ENCODE measurements at regions not wholly inside any gene's neighbourhood (a gene's known extent, or its start where the extent isn't known, plus 50 kb on each side); places are given as distances from the start of the nearest gene placed in this dataset.

DNA sequence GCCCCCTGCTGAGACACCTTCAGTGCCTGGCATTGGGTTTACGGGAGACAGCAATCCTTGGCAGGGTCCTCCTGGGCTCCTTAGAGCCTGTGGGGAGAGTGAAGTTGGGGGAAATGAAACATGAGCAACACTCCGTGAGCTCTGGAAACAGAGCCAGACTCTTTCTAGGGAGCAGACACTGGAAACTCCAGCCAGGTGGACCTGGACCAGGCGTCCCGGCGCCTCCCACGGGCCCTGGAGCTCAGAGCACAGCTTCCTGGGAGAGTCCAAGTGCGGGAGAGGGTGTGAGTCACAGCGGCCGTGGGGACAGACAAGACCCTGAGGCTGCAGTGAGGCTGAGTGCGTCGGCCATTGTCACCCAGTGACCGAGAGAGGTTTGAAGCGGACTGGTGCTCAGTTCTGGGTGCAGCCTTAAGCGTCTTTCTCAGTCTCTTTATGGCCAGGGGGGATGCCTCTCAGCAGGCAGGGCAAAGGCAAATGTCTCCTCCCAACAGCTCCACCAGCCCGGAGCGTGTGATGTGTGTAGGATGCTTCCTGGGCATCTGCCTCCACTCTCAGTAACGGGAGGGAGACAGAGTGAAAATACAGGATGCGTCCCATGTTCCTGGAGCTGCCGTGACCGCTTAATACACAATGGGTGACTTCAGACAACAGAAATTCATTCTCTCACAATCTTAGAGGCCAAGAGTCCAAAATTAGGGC lies 399.2 kb downstream of the SHANK2 start:
- Histone ChIP-seq H3K36me3 (ENCODE audit: control insufficient read depth in 4 of 4, insufficient read depth in 4 of 4, low read length in 3 of 4) (no peaks in the 10 kb centered on the region), H3K27me3 (replicated peaks in 2 of 5; ENCODE audit: control insufficient read depth in 4 of 5, insufficient read depth in 5 of 5, low read length in 4 of 5) (peaks cover 0 to 4% (median 0%) of the 10 kb centered on the region in 5 experiments), H3K27ac (ENCODE audit: insufficient read depth in 1 of 2, low read depth in 1 of 2, low read length in 2 of 2, poor library complexity in 1 of 2, severe bottlenecking in 2 of 2) (no peak overlapping the region), H3K9me3 (ENCODE audit: control extremely low read depth in 1 of 5, control insufficient read depth in 4 of 5, insufficient read depth in 2 of 5, low read depth in 1 of 5, low read length in 4 of 5) (peaks cover 0 to 8% (median 0%) of the 10 kb centered on the region in 5 experiments), H3K4me1 (ENCODE audit: control extremely low read depth in 1 of 4, control insufficient read depth in 4 of 4, insufficient read depth in 4 of 4, low read length in 3 of 4) (peaks cover 0 to 2% (median 0%) of the 10 kb centered on the region in 4 experiments), H3K4me3 (ENCODE audit: control insufficient read depth in 1 of 7, extremely low read depth in 1 of 7, insufficient read depth in 4 of 7, low read depth in 2 of 7, low read length in 6 of 7) (no peak overlapping the region)
- 92% methylated on average over 17 of the region's 20 CpGs for WGBS (ENCODE audit: insufficient coverage)
- DNase-seq: no peak
- ChIA-PET CTCF (no interaction called here), POLR2A (no interaction called here)

DNA sequence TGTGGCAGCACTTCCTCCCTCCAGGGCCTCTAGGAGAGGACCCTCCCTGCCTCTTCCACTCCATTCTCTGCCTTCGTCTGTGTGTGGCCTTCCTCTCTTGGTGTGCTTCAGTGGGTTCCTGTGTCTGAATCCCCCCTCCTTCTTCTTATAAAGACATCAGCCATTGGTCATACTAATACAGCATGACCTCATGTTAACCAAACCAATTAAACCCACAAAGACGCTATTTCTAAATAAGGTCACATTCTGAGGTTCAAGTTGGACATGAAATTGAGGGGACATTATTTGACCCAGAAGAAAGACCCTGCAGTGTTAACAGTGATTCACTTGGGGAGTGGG lies 398.6 kb downstream of the SHANK2 start:
- peaks cover 0 to 2% (median 0%) of the 10 kb centered on the region in 4 experiments for H3K4me1 ChIP-seq (ENCODE audit: control extremely low read depth in 1 of 4, control insufficient read depth in 4 of 4, insufficient read depth in 4 of 4, low read length in 3 of 4)
- H3K27ac ChIP-seq (ENCODE audit: insufficient read depth in 1 of 2, low read depth in 1 of 2, low read length in 2 of 2, poor library complexity in 1 of 2, severe bottlenecking in 2 of 2): no peak overlapping the region
- no peak for DNase-seq
- 67% methylated on average over 1 of the region's 2 CpGs for WGBS (ENCODE audit: insufficient coverage)
- H3K9me3 ChIP-seq (ENCODE audit: control extremely low read depth in 1 of 5, control insufficient read depth in 4 of 5, insufficient read depth in 2 of 5, low read depth in 1 of 5, low read length in 4 of 5): peaks cover 0 to 8% (median 0%) of the 10 kb centered on the region in 5 experiments
- CTCF ChIA-PET: no interaction called here
- no peak overlapping the region for H3K4me3 ChIP-seq (ENCODE audit: control insufficient read depth in 1 of 7, extremely low read depth in 1 of 7, insufficient read depth in 4 of 7, low read depth in 2 of 7, low read length in 6 of 7)
- H3K27me3 ChIP-seq (replicated peaks in 2 of 5; ENCODE audit: control insufficient read depth in 4 of 5, insufficient read depth in 5 of 5, low read length in 4 of 5): peaks cover 0 to 4% (median 0%) of the 10 kb centered on the region in 5 experiments
- H3K36me3 ChIP-seq (ENCODE audit: control insufficient read depth in 4 of 4, insufficient read depth in 4 of 4, low read length in 3 of 4): no peaks in the 10 kb centered on the region
- POLR2A ChIA-PET: no interaction called here

DNA sequence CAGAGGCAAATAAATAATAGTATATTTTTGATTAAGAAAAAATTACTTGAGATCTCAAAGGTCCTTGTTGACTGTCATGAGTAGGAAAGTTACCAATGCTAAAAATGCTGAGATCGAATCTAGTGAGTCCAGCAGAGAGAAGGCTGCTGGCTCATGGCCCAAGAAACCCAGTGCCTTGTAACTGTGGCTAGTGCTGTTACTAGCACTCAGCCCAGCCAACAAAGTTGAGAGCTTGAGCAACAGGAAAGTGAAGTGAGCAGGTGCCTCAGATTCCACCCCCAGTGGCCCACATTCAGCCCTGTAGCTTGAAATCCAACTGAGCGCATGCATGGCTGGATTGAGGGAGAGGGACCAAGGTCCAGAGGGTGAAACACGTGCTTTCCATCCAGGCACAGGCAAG lies 398.2 kb downstream of the SHANK2 start:
- Histone ChIP-seq H3K4me1 (ENCODE audit: control extremely low read depth in 1 of 4, control insufficient read depth in 4 of 4, insufficient read depth in 4 of 4, low read length in 3 of 4) (peaks cover 0 to 2% (median 0%) of the 10 kb centered on the region in 4 experiments), H3K4me3 (ENCODE audit: control insufficient read depth in 1 of 7, extremely low read depth in 1 of 7, insufficient read depth in 4 of 7, low read depth in 2 of 7, low read length in 6 of 7) (no peak overlapping the region), H3K9me3 (ENCODE audit: control extremely low read depth in 1 of 5, control insufficient read depth in 4 of 5, insufficient read depth in 2 of 5, low read depth in 1 of 5, low read length in 4 of 5) (peaks cover 0 to 8% (median 0%) of the 10 kb centered on the region in 5 experiments), H3K27me3 (replicated peaks in 2 of 5; ENCODE audit: control insufficient read depth in 4 of 5, insufficient read depth in 5 of 5, low read length in 4 of 5) (peaks cover 0 to 4% (median 0%) of the 10 kb centered on the region in 5 experiments), H3K36me3 (ENCODE audit: control insufficient read depth in 4 of 4, insufficient read depth in 4 of 4, low read length in 3 of 4) (no peaks in the 10 kb centered on the region), H3K27ac (ENCODE audit: insufficient read depth in 1 of 2, low read depth in 1 of 2, low read length in 2 of 2, poor library complexity in 1 of 2, severe bottlenecking in 2 of 2) (no peak overlapping the region)
- 89% methylated on average over 3 of the region's 3 CpGs for WGBS (ENCODE audit: insufficient coverage)
- ChIA-PET CTCF (no interaction called here), POLR2A (no interaction called here)
- DNase-seq: no peak

DNA sequence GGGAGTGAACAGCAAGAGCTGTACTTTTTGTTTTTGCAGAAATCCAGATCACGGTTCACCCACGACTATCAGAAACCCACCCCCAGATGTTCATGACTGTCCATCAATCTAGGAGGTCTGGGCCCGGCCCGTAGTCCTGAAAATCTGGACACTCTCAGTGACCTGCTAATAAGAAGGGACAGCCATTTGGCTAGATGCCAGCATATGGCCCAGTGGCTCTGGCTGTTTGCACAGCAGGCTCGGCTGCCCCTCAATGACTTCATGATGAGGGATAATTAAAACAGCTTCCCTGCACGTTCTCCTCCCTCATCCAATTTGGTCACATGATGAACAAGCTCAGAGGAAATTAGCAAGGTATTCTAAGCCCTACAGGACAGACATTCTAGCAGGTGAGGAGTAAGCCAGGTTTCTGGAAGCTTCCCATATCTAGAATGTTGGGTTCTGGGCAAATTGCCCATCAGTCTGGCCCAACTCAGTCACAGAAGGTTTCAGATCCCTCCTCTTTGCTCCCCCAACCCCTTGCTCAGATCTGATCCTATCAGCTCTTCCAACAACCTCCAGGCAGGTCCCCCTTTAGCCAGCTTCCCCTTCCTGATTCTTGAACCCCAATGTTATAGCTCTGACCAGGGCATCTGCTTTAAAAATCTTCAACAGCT lies 397.3 kb downstream of the SHANK2 start:
- peaks cover 0 to 6% (median 0%) of the 10 kb centered on the region in 5 experiments for H3K9me3 ChIP-seq (ENCODE audit: control extremely low read depth in 1 of 5, control insufficient read depth in 4 of 5, insufficient read depth in 2 of 5, low read depth in 1 of 5, low read length in 4 of 5)
- POLR2A ChIA-PET: no interaction called here

DNA sequence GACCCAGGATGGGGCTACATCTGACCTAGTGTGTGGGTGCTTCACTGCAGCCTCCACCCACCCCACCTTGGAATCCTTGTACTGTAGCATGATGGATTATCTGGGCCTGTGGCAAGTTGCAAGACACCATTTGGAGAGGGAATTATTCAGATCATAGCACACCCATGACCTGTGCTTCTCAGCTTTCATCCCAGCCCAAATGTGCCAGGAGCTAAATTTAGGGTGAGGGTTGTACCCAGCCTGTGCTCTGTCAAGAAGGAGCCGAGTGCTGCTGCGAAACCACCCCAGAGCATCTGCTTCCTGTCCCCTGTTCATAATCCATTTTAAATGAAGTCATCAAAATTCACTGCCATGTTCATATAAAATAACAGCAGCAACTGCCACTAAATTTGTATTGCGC lies 394.5 kb downstream of the SHANK2 start:
- Histone ChIP-seq H3K4me3 (ENCODE audit: control insufficient read depth in 1 of 7, extremely low read depth in 1 of 7, insufficient read depth in 4 of 7, low read depth in 2 of 7, low read length in 6 of 7) (no peak overlapping the region), H3K4me1 (ENCODE audit: control extremely low read depth in 1 of 4, control insufficient read depth in 4 of 4, insufficient read depth in 4 of 4, low read length in 3 of 4) (peaks cover 0 to 2% (median 0%) of the 10 kb centered on the region in 4 experiments), H3K9me3 (ENCODE audit: control extremely low read depth in 1 of 5, control insufficient read depth in 4 of 5, insufficient read depth in 2 of 5, low read depth in 1 of 5, low read length in 4 of 5) (no peaks in the 10 kb centered on the region), H3K27ac (ENCODE audit: insufficient read depth in 1 of 2, low read depth in 1 of 2, low read length in 2 of 2, poor library complexity in 1 of 2, severe bottlenecking in 2 of 2) (no peak overlapping the region), H3K36me3 (ENCODE audit: control insufficient read depth in 4 of 4, insufficient read depth in 4 of 4, low read length in 3 of 4) (no peaks in the 10 kb centered on the region), H3K27me3 (replicated peaks in 2 of 5; ENCODE audit: control insufficient read depth in 4 of 5, insufficient read depth in 5 of 5, low read length in 4 of 5) (no peaks in the 10 kb centered on the region)
- ChIA-PET CTCF (no interaction called here), POLR2A (no interaction called here)
- WGBS (ENCODE audit: insufficient coverage): 44% methylated on average over 2 of the region's 3 CpGs
- DNase-seq: peak in 1 of 3 donors; percentile 23

More for the DNA sequence above, 397.3 kb downstream of the SHANK2 start:
- Histone ChIP-seq H3K27ac (ENCODE audit: insufficient read depth in 1 of 2, low read depth in 1 of 2, low read length in 2 of 2, poor library complexity in 1 of 2, severe bottlenecking in 2 of 2) (no peak overlapping the region), H3K27me3 (replicated peaks in 2 of 5; ENCODE audit: control insufficient read depth in 4 of 5, insufficient read depth in 5 of 5, low read length in 4 of 5) (peaks cover 0 to 2% (median 0%) of the 10 kb centered on the region in 5 experiments), H3K4me1 (ENCODE audit: control extremely low read depth in 1 of 4, control insufficient read depth in 4 of 4, insufficient read depth in 4 of 4, low read length in 3 of 4) (peaks cover 0 to 2% (median 0%) of the 10 kb centered on the region in 4 experiments), H3K4me3 (ENCODE audit: control insufficient read depth in 1 of 7, extremely low read depth in 1 of 7, insufficient read depth in 4 of 7, low read depth in 2 of 7, low read length in 6 of 7) (no peak overlapping the region), H3K36me3 (ENCODE audit: control insufficient read depth in 4 of 4, insufficient read depth in 4 of 4, low read length in 3 of 4) (no peaks in the 10 kb centered on the region)
- no peak for DNase-seq
- WGBS (ENCODE audit: insufficient coverage): 75% methylated on average over 5 of the region's 6 CpGs
- CTCF ChIA-PET: no interaction called here

DNA sequence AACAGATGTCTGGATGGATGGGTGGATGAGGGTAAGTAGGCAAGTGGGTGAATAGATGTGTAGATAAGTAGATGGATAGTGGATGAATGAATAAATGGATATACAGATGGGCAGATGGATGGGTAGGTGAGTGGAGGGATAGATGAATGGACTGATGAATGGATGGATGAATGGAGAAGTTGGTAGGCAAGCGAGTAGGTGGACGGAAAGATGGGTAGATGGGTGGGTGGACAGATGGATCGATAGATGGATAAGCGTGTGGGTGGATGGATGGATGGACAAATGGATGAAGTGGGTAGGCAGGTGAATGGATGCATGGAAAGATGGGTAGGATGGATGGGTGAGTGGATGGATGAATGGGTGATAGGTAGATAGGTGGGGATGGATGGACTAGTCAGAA lies 393.2 kb downstream of the SHANK2 start:
- no peaks in the 10 kb centered on the region for H3K9me3 ChIP-seq (ENCODE audit: control extremely low read depth in 1 of 5, control insufficient read depth in 4 of 5, insufficient read depth in 2 of 5, low read depth in 1 of 5, low read length in 4 of 5)
- H3K27me3 ChIP-seq (replicated peaks in 2 of 5; ENCODE audit: control insufficient read depth in 4 of 5, insufficient read depth in 5 of 5, low read length in 4 of 5): no peaks in the 10 kb centered on the region
- CTCF ChIA-PET: no interaction called here
- H3K27ac ChIP-seq (ENCODE audit: insufficient read depth in 1 of 2, low read depth in 1 of 2, low read length in 2 of 2, poor library complexity in 1 of 2, severe bottlenecking in 2 of 2): no peak overlapping the region
- 100% methylated on average over 4 of the region's 4 CpGs for WGBS (ENCODE audit: insufficient coverage)
- no peaks in the 10 kb centered on the region for H3K36me3 ChIP-seq (ENCODE audit: control insufficient read depth in 4 of 4, insufficient read depth in 4 of 4, low read length in 3 of 4)
- POLR2A ChIA-PET: no interaction called here
- H3K4me3 ChIP-seq (ENCODE audit: control insufficient read depth in 1 of 7, extremely low read depth in 1 of 7, insufficient read depth in 4 of 7, low read depth in 2 of 7, low read length in 6 of 7): no peak overlapping the region
- peaks cover 0 to 2% (median 0%) of the 10 kb centered on the region in 4 experiments for H3K4me1 ChIP-seq (ENCODE audit: control extremely low read depth in 1 of 4, control insufficient read depth in 4 of 4, insufficient read depth in 4 of 4, low read length in 3 of 4)
- no peak for DNase-seq

GRCh38 chr11:70860888-70861287 lies 391.5 kb downstream of the SHANK2 start:
- POLR2A ChIA-PET: no interaction called here
- H3K27ac ChIP-seq (ENCODE audit: insufficient read depth in 1 of 2, low read depth in 1 of 2, low read length in 2 of 2, poor library complexity in 1 of 2, severe bottlenecking in 2 of 2): no peak overlapping the region
- no peaks in the 10 kb centered on the region for H3K27me3 ChIP-seq (replicated peaks in 2 of 5; ENCODE audit: control insufficient read depth in 4 of 5, insufficient read depth in 5 of 5, low read length in 4 of 5)
- no peak overlapping the region for H3K4me3 ChIP-seq (ENCODE audit: control insufficient read depth in 1 of 7, extremely low read depth in 1 of 7, insufficient read depth in 4 of 7, low read depth in 2 of 7, low read length in 6 of 7)
- H3K4me1 ChIP-seq (ENCODE audit: control extremely low read depth in 1 of 4, control insufficient read depth in 4 of 4, insufficient read depth in 4 of 4, low read length in 3 of 4): peaks cover 0 to 2% (median 0%) of the 10 kb centered on the region in 4 experiments
- WGBS (ENCODE audit: insufficient coverage): 59% methylated on average over 6 of the region's 7 CpGs
- CTCF ChIA-PET: no interaction called here
- no peak for DNase-seq
- H3K9me3 ChIP-seq (ENCODE audit: control extremely low read depth in 1 of 5, control insufficient read depth in 4 of 5, insufficient read depth in 2 of 5, low read depth in 1 of 5, low read length in 4 of 5): no peaks in the 10 kb centered on the region
- H3K36me3 ChIP-seq (ENCODE audit: control insufficient read depth in 4 of 4, insufficient read depth in 4 of 4, low read length in 3 of 4): no peaks in the 10 kb centered on the region
